HS-27A (cell line): ENCODE measurements at regions not wholly inside any gene's neighbourhood (a gene's known extent, or its start where the extent isn't known, plus 50 kb on each side); places are given as distances from the start of the nearest gene placed in this dataset.
A peak's percentile ranks its signal among the peaks of the same experiment; 100 is the strongest.

Experiments used
- DNase-seq: peaks from one replicate; pipeline ENCODE4 v3.0.0-alpha.2; 2012; ENCODE audit warnings: low read depth, missing footprints

- no peak for DNase-seq
These were observed 2898.7 kb upstream of the PCDH20 start for GRCh38 chr13:64314331-64314730.

DNA sequence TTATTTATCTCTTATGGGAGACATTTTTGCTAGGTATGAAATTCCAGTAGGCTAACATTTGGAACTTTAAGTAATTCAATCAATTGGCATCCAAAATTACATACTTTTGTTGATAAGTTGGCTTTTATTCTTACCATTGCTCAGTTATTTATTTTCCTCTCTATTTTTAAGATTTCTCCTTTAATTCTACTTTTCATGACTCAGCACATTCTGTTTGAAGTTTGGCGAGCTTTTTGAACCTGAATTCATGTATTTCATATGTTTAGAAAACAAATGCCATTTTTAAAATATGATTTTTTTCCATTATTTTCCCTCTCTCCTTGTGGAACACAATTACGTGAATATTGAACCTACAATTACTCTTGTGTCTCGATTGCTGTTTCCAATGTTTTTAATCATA, 2896.3 kb upstream of the PCDH20 start:
- DNase-seq = no peak

DNA sequence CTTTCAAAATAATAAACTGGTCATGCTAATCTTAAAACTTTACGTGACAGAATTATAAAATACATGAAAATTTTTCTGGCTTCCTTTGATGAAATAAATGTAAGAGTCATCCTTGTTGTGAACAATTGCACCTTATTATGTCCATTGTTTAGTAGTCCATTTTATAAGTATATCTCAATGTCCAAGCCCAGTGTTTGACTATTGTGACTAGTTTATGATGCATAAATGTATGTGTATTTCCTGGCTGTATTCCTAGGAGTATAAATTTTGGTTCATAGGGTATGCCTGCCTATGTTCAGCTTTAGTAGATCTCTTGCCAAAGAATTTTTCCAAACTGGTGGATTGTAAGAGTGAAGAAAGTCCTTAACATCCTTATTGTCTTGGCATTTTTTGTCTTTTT, 2895.5 kb upstream of the PCDH20 start:
- no peak for DNase-seq

DNA sequence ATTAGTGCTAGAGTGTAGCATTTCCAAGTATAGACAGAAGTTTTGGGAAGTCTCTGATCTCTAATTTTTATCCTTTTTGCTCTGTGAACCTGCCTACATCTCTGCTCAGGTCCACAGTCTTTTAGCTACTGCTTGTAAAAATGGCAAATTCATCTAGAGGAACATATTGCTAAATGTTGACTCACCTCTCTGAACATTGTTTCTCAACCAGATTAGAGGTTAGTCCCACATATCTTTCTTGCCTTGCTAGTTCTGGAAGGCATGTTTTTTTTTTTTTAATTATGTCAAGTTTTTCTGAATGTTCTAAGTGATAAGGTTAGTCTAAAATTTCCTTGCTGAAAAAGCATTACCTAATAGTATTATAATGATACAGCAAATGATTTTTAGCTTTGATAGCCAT, 2889.6 kb upstream of the PCDH20 start:
- DNase-seq = no peak

- no peak for DNase-seq
These were observed 2884.6 kb upstream of the PCDH20 start for GRCh38 chr13:64300239-64300638.

DNA sequence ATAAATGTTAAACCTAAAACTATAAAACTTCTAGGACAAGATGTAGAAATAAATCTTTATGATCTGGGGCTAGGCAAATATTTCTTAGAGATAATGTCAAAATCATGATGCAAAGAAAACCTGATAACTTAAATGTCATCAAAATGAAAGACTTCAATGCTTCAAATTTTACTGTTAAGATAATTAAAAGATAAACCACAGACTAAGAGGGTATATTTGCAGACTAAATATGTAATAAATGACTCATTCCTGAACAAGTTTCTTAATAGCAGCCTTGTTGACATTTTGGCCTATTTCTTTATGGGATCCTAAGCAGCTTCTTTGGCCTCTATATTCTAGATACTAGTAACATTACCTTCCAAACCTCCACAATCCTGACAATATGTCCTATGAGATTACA, 2878.3 kb upstream of the PCDH20 start:
- no peak for DNase-seq

DNA sequence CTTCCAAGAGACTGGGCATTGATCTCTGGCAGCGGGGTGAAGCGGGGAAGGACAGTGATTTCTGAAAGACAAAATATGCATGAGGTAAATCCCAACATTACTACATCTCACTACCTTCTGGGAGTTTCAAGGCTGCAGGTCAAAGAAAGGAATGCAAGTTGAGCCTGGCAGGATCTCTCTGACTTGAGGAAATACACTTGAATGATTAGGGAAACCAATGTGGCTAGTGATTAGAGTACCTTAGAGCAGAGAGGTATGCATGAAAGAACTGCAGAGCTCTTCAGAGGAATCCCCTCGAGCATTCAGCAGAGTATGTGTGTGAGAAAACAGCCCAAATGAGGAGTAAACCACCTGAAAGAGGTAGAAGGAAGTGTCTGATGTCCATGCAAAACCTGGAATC, 2874.1 kb upstream of the PCDH20 start:
- DNase-seq = no peak

- no peak for DNase-seq
These were observed 2868.3 kb upstream of the PCDH20 start for GRCh38 chr13:64283926-64284325.

DNA sequence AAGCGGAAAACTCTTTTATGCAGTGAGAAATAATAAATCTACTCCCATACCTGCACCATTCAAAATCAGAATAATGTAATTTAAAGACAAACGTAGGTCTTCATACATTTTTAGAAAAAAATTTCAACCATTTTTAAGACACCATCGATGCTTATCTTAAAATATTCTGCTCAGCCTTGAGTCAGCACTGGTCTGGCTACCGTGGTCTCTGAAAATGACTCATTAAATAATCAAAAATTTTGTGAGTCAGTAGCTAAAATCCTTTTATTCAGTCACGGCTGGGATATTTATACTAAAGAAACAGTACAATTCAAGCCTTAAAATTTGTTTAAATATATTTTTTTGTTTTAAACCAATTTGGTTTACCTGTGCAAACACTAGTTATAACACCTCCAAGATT, 2862.8 kb upstream of the PCDH20 start:
- peak; percentile 31 for DNase-seq

- DNase-seq = no peak
These were observed 2861.4 kb upstream of the PCDH20 start for GRCh38 chr13:64277097-64277496.

DNA sequence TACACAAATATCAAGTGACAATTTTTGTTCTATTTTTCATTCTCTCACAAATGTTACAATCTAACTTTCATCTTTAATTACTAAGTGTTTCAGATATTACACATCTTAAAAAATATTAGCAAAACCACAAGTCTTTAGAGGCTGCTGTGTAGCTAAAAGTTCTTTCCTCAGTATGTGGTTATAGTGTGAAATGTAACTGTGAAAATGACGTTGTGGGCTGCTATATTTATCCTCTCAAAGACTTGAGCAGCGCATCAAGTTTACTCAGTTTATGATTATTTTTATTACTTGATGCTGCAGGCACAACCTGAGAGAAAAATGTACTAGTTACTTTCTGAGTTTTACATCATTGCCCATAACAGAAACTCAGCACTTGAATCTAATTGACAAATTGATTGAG, 2860.6 kb upstream of the PCDH20 start:
- no peak for DNase-seq

DNA sequence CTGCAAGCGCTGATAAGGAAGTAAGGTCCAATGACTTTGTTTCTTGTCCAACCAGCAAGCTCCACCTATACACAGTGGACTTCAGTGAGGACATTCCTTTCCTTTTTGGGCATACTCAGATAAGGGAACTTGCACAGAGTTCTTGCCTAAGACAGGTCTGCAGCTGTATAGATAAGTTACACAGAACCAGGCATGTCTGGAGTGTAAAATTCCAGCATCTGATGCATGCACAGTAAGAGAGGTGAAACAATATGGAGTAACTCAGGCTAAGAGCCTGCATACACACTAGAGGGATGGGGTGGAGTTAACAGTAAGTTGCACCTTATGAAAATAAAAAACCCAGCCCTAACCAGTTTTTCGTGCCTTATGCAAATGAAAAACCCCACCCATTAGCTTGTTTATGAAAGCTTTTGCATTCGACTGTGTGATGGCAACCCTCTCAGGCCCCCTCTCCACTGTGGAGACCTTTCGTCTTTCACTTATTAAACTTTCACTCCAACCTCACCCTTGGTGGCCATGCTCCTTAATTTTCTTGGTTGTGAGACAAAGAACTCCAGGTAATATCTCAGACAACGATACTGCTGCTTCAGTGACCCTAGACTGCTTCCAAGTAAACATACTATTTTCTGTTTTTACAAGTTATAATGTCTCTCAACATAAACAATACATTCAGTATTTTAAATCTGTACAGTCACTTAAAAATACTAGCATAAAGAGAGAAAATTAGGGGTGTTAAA, 2859.0 kb upstream of the PCDH20 start:
- no peak for DNase-seq

DNA sequence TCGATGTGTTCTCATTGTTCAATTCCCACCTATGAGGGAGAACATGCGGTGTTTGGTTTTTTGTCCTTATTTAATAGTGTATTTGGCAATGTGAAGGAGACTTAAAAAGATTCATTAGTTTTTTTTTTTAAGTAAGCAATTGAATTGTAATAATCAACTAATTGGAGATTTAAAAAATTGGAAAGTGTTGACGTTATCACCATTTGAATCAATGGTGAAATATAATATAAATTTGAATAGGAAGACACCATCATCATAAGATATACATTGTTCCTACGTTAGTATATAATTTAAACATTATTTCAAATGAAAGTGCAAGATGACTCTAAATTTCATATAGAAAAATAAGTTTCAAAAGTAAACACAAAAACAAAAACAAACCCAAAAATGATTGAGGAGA, 2858.1 kb upstream of the PCDH20 start:
- no peak for DNase-seq

DNA sequence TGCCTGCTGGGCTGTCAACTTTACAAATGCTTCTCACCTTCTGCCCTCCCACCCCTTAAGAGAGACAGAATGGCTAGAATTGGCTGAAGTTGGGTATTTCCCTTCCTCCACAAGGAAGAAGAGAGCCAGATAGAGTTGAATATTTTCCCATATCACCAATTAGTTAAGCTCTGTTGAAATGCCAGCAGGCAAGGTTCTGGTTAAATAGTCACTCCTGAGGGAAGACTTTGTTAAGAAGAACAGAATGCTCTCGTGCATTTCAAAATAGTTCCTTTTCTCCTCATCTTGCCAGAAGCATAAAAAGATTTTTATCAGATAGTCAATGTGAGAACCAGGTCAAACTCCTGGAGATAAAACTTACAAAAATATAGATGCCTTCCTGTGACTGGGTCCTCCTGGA, 2857.0 kb upstream of the PCDH20 start:
- no peak for DNase-seq

- DNase-seq = no peak
These were observed 2850.4 kb upstream of the PCDH20 start for GRCh38 chr13:64266024-64266423.

DNA sequence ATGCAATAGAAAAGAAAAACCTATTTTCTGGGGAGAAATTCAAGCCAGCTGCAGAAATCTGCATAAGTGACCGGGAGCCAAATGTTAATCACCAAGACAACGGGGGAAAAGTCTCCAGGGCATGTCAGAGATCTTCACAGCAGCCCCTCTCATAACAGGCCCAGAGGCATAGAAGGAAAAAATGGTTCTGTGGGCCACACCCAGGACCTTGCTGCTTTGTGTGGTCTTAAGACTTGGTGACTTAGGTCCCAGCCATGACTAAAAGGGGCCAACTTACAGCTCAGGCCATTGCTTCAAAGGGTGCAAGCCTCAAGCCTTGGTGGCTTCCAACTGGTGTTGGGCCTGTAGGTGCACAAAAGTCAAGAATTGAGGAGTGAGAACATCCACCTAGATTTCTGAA, 2847.6 kb upstream of the PCDH20 start:
- DNase-seq = no peak

GRCh38 chr13:64256751-64257150, 2841.1 kb upstream of the PCDH20 start:
- no peak for DNase-seq

DNA sequence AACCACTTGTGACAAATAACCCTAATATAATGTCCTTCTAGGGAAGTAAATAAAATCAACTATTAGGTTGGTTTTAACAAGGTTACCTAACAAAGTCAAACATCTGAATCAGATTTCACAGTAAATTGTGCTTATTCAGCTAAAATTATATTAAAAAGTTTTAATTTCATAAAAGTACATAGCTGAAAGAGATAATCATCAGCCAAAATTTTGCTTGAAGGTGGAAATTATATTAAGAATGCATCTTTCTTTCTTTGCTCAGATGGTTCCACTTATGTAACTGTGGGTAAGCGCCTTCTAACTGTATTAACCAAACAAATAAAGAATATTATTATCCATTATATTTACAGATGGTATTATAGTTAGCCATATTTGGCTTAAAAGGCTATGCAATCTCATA, 2840.3 kb upstream of the PCDH20 start:
- DNase-seq = no peak

GRCh38 chr13:64248371-64249065, 2832.9 kb upstream of the PCDH20 start:
- DNase-seq = no peak

DNA sequence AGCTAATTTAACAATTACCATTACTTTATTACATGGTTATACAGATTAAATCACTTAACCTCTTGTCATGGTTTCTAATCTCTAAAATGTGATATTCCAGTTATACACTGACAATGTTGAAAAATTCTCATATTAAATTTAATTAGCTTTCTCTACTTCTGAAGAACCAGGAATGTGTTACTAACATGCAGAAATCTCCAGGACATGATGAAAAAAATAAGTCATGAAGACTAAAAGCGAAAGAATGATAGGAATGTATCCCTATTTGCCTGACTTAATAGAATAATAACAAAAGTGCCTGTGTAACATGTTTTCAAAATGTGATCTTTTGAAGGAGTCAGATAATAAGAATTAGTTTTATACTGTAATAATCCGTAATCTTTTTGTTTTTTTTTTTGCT, 2823.7 kb upstream of the PCDH20 start:
- DNase-seq = peak; percentile 24

GRCh38 chr13:64234255-64234654, 2818.6 kb upstream of the PCDH20 start:
- DNase-seq = peak; percentile 71

- DNase-seq = no peak
These were observed 2807.4 kb upstream of the PCDH20 start for GRCh38 chr13:64223016-64223415.

- DNase-seq = no peak
These were observed 2791.0 kb upstream of the PCDH20 start for GRCh38 chr13:64206430-64207225.
